ENCODE measurements at regions not wholly inside any gene's neighbourhood (a gene's known extent, or its start where the extent isn't known, plus 50 kb on each side); places are given as distances from the start of the nearest gene placed in this dataset.

GRCh38 chr17:36879624-36880131 is 57.6 kb upstream of the LHX1 start:
- DNase-seq: peak in 1 of 10 donors; percentile 22
- intact Hi-C loops (cut with DNase I): no loop called here

GRCh38 chr17:36880268-36880905 is 56.9 kb upstream of the LHX1 start:
- intact Hi-C loops (cut with DNase I): no loop called here
- DNase-seq: peak in 1 of 10 donors; percentile 1

GRCh38 chr17:36881323-36881722 is 56.0 kb upstream of the LHX1 start:
- DNase-seq: no peak
- intact Hi-C loops (cut with DNase I): no loop called here

GRCh38 chr17:36884495-36885152 is 52.7 kb upstream of the LHX1 start:
- intact Hi-C loops (cut with DNase I): no loop called here
- peak in 1 of 10 donors; percentile 76 for DNase-seq

DNA sequence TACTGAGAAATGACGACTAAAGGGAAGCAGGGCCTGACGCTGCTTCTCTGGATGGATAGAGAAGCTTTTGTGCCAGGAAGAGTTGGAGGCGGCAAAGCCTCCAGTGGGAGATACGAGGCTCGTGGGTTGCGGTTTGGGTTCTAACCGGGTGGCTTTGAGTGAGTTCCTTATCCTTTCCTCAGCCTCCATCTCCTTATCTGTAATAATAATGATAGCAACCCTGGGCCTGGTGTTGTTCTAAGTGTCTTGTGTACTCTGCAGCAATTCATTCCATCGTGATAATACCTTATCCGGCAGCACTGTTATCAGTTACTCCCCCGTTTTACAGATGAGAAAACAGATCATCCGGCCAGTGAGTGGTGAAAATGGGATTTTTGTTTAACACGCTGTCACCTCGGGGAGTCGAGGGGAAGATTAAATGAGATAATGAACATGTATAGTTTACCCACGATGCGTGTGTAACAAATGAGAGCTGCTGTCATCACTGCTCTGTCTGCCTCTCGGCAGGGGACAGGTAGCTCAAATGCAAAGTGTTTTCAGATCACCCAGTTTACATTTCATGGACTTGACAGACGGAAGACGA is 52.0 kb upstream of the LHX1 start:
- intact Hi-C loops (cut with DNase I): no loop called here
- DNase-seq: no peak

DNA sequence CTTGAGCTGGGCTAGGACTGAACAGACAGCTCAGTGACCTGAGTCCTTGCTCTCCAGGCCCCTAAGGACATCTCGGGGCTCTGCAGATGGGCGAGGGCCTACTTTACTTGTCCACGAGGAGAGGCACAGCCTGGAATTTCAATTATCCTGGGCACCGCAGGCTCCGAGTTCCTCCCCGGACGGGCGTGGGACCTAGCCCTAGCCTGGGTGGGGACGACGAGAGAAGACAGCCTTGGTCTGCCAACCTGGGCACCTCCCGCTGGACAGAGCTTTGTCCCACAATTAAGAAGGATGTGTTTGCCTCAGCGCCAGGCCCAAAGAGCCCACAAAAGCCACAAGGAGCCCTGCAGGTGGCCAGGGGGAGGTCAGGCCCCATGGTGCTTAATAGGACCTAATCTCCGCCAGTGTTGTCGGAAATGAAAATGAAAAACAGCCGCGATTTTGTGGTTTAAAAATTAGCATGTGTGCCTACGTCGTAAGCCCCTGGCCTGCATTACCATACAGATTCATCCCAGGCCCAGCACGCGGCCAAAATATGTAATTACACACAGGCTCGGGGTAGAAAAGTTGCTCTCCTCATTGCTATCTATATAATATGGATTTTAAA is 51.4 kb upstream of the LHX1 start:
- DNase-seq: peak in 1 of 10 donors; percentile 70
- intact Hi-C loops (cut with DNase I): no loop called here
